HUES48 (cell line): ENCODE measurements at regions not wholly inside any gene's neighbourhood (a gene's known extent, or its start where the extent isn't known, plus 50 kb on each side); places are given as distances from the start of the nearest gene placed in this dataset.

Experiments
- H3K27ac ChIP-seq: one replicate; pipeline ENCODE4 v1.7.0; 2013; ENCODE audit warnings: low read depth, low read length, inconsistent platforms
- H3K27me3 ChIP-seq: 2 replicates; pipeline ENCODE4 v1.6.1; 2013; ENCODE audit warnings: mild to moderate bottlenecking, low read length; ENCODE audit not compliant: control insufficient read depth, insufficient read depth
- H3K36me3 ChIP-seq: 2 replicates; pipeline ENCODE4 v1.6.1; 2013; ENCODE audit warnings: low read length; ENCODE audit not compliant: control insufficient read depth, insufficient read depth
- H3K4me1 ChIP-seq: 2 replicates; pipeline ENCODE4 v1.6.1; 2013; ENCODE audit warnings: mild to moderate bottlenecking, low read length; ENCODE audit not compliant: control insufficient read depth, insufficient read depth
- H3K4me3 ChIP-seq: 2 replicates; pipeline ENCODE4 v1.5.1; 2013; ENCODE audit warnings: mild to moderate bottlenecking, low read depth, low read length
- H3K9ac ChIP-seq: 2 replicates; pipeline ENCODE4 v1.6.1; 2013; ENCODE audit warnings: mild to moderate bottlenecking, low read depth, low read length, moderate library complexity
- H3K9me3 ChIP-seq: 2 replicates; pipeline ENCODE4 v1.6.1; 2013; ENCODE audit warnings: low read length; ENCODE audit not compliant: control insufficient read depth, insufficient read depth

- H3K4me1 ChIP-seq: no peaks in the 10 kb centered on the region
- H3K27me3 ChIP-seq: no peaks in the 10 kb centered on the region
- no peaks in the 10 kb centered on the region for H3K36me3 ChIP-seq
- no peaks in the 10 kb centered on the region for H3K9me3 ChIP-seq
- no peak overlapping the region for H3K27ac ChIP-seq
- no peak overlapping the region for H3K9ac ChIP-seq
- H3K4me3 ChIP-seq: no peak overlapping the region
Observed at GRCh38 chr12:46930101-46930500, 104.3 kb upstream of the SLC38A4 start.

GRCh38 chr12:46933947-46934346 lies 108.2 kb upstream of the SLC38A4 start:
- Histone ChIP-seq H3K36me3 (no peaks in the 10 kb centered on the region), H3K4me3 (no peak overlapping the region), H3K4me1 (no peaks in the 10 kb centered on the region), H3K27ac (no peak overlapping the region), H3K9ac (no peak overlapping the region), H3K27me3 (no peaks in the 10 kb centered on the region), H3K9me3 (no peaks in the 10 kb centered on the region)

GRCh38 chr12:46934374-46935111 lies 108.7 kb upstream of the SLC38A4 start:
- Histone ChIP-seq H3K36me3 (no peaks in the 10 kb centered on the region), H3K27ac (no peak overlapping the region), H3K9me3 (no peaks in the 10 kb centered on the region), H3K4me1 (no peaks in the 10 kb centered on the region), H3K27me3 (no peaks in the 10 kb centered on the region), H3K4me3 (no peak overlapping the region), H3K9ac (no peak overlapping the region)

GRCh38 chr12:46935271-46935847 lies 109.6 kb upstream of the SLC38A4 start:
- Histone ChIP-seq H3K4me1 (no peaks in the 10 kb centered on the region), H3K27me3 (no peaks in the 10 kb centered on the region), H3K4me3 (no peak overlapping the region), H3K27ac (no peak overlapping the region), H3K9ac (no peak overlapping the region), H3K9me3 (no peaks in the 10 kb centered on the region), H3K36me3 (no peaks in the 10 kb centered on the region)

GRCh38 chr12:46936042-46936441 lies 110.2 kb upstream of the SLC38A4 start:
- H3K27me3 ChIP-seq: no peaks in the 10 kb centered on the region
- no peaks in the 10 kb centered on the region for H3K9me3 ChIP-seq
- H3K36me3 ChIP-seq: no peaks in the 10 kb centered on the region
- H3K4me3 ChIP-seq: no peak overlapping the region
- no peaks in the 10 kb centered on the region for H3K4me1 ChIP-seq
- H3K9ac ChIP-seq: no peak overlapping the region
- H3K27ac ChIP-seq: no peak overlapping the region

GRCh38 chr12:46938071-46938678 lies 112.4 kb upstream of the SLC38A4 start:
- H3K27ac ChIP-seq: no peak overlapping the region
- H3K9me3 ChIP-seq: no peaks in the 10 kb centered on the region
- H3K9ac ChIP-seq: no peak overlapping the region
- no peaks in the 10 kb centered on the region for H3K27me3 ChIP-seq
- no peak overlapping the region for H3K4me3 ChIP-seq
- H3K36me3 ChIP-seq: no peaks in the 10 kb centered on the region
- no peaks in the 10 kb centered on the region for H3K4me1 ChIP-seq

GRCh38 chr12:46941981-46942380 lies 116.2 kb upstream of the SLC38A4 start:
- no peaks in the 10 kb centered on the region for H3K36me3 ChIP-seq
- no peak overlapping the region for H3K4me3 ChIP-seq
- H3K27me3 ChIP-seq: no peaks in the 10 kb centered on the region
- H3K9me3 ChIP-seq: no peaks in the 10 kb centered on the region
- no peak overlapping the region for H3K27ac ChIP-seq
- no peak overlapping the region for H3K9ac ChIP-seq
- H3K4me1 ChIP-seq: no peaks in the 10 kb centered on the region

GRCh38 chr12:46942579-46942978 lies 116.8 kb upstream of the SLC38A4 start:
- Histone ChIP-seq H3K9me3 (no peaks in the 10 kb centered on the region), H3K36me3 (no peaks in the 10 kb centered on the region), H3K4me3 (no peak overlapping the region), H3K9ac (no peak overlapping the region), H3K27ac (no peak overlapping the region), H3K4me1 (no peaks in the 10 kb centered on the region), H3K27me3 (no peaks in the 10 kb centered on the region)

GRCh38 chr12:46944088-46944487 lies 118.3 kb upstream of the SLC38A4 start:
- H3K9me3 ChIP-seq: no peaks in the 10 kb centered on the region
- H3K27ac ChIP-seq: no peak overlapping the region
- H3K4me1 ChIP-seq: no peaks in the 10 kb centered on the region
- no peak overlapping the region for H3K9ac ChIP-seq
- no peaks in the 10 kb centered on the region for H3K27me3 ChIP-seq
- H3K36me3 ChIP-seq: no peaks in the 10 kb centered on the region
- no peak overlapping the region for H3K4me3 ChIP-seq

- H3K4me1 ChIP-seq: no peaks in the 10 kb centered on the region
- H3K4me3 ChIP-seq: no peak overlapping the region
Observed at GRCh38 chr12:46944771-46945170, 119.0 kb upstream of the SLC38A4 start.

GRCh38 chr12:46945591-46945990 lies 119.8 kb upstream of the SLC38A4 start:
- H3K4me3 ChIP-seq: no peak overlapping the region
- H3K4me1 ChIP-seq: no peaks in the 10 kb centered on the region
- no peaks in the 10 kb centered on the region for H3K27me3 ChIP-seq
- H3K27ac ChIP-seq: no peak overlapping the region
- H3K9ac ChIP-seq: no peak overlapping the region
- no peaks in the 10 kb centered on the region for H3K36me3 ChIP-seq
- H3K9me3 ChIP-seq: no peaks in the 10 kb centered on the region

More at GRCh38 chr12:46944771-46945170, 119.0 kb upstream of the SLC38A4 start:
- H3K9me3 ChIP-seq: no peaks in the 10 kb centered on the region
- H3K9ac ChIP-seq: no peak overlapping the region
- no peaks in the 10 kb centered on the region for H3K36me3 ChIP-seq
- H3K27ac ChIP-seq: no peak overlapping the region
- no peaks in the 10 kb centered on the region for H3K27me3 ChIP-seq
